Adrenal gland (tissue), 5 donors: ENCODE measurements at regions not wholly inside any gene's neighbourhood (a gene's known extent, or its start where the extent isn't known, plus 50 kb on each side); places are given as distances from the start of the nearest gene placed in this dataset.

Experiments
- CTCF ChIP-seq, 6 experiments: fragments of 450-650 bp in 4 of 6; fragments of 200-600 bp in 2 of 6; sonication (generic) in 1 of 6; IDR thresholded peaks; 1 replicate in 5 of 6; 2 replicates in 1 of 6; pipeline versions ENCODE4 v1.5.1 to v1.8.0; 2016 to 2021; ENCODE audit warnings: antibody characterized with exemption in 6 of 6, mild to moderate bottlenecking in 2 of 6, moderate library complexity in 1 of 6
- POLR2A ChIP-seq, 2 donors: fragments of 450-650 bp; IDR thresholded peaks; one replicate each; pipeline ENCODE4 v1.6.1; 2017; ENCODE audit warnings: antibody characterized with exemption in 2 of 2, mild to moderate bottlenecking in 2 of 2, moderate library complexity in 1 of 2
- donor health status: DM: no; HTN: no; CAD: no.

- TF ChIP-seq CTCF (IDR thresholded peaks at IDR 0.05): no peak
- no peak for TF ChIP-seq POLR2A (IDR thresholded peaks at IDR 0.05)
These were observed 71.7 kb upstream of the FZD10 start for GRCh38 chr12:130090542-130090941.
